ENCODE measurements at regions not wholly inside any gene's neighbourhood (a gene's known extent, or its start where the extent isn't known, plus 50 kb on each side); places are given as distances from the start of the nearest gene placed in this dataset.
"Not testable (repeated sequence)": the region's sequence is repeated elsewhere in the genome, so short reads cannot be mapped to it uniquely, and the experiment has no call there.

- Histone ChIP-seq H3K27me3 (no peaks in the 10 kb centered on the region), H3K4me1 (no peaks in the 10 kb centered on the region), H3K36me3 (no peaks in the 10 kb centered on the region), H3K27ac (no peak overlapping the region), H3K9me3 (replicated peaks) (no peaks in the 10 kb centered on the region), H3K4me3 (no peak overlapping the region)
- DNase-seq, result no peak
These were observed 211.6 kb upstream of the PLXNA2 start for GRCh38 chr1:208455821-208456220.

DNA sequence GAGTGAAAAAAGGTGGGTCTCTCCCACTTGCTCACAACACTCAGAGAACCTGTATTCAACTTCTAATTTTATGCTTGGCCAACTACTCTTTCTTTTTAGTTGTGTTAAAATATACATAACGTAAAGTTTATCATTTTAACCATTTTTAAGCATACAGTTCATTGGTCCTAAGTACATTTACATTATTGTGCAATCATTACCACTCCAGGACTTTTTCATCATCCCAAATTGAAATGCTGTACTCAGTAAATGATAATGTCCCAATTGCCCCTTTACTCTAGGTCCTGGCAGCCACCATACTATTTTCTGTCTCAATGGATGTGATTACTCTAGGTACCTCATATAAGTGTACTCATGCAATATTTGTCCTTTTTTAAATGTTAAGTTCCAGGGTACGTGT lies 212.3 kb upstream of the PLXNA2 start:
- no peaks in the 10 kb centered on the region for H3K9me3 ChIP-seq (replicated peaks)
- no peak overlapping the region for H3K27ac ChIP-seq
- DNase-seq, result no peak
- H3K4me1 ChIP-seq, result no peaks in the 10 kb centered on the region
- no peaks in the 10 kb centered on the region for H3K27me3 ChIP-seq
- no peaks in the 10 kb centered on the region for H3K36me3 ChIP-seq
- H3K4me3 ChIP-seq, result no peak overlapping the region

DNA sequence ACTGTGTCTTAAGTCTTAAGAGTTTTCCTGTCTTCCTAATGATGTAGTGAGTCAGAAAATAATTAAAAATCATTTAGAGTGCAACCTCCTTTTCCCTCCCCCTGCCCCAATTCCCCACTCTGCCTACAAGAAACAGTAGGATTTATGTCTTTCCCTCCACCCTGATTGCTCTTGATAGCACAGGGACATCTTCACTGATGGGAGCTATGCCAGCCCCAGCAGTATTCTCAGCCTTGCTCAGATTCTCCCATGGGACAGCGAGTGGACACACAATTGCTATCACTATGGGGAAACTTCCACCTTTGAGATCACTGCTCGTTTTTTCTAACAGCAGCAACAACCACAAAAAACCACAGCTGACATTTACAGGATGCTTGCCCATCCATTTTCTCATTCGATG lies 216.6 kb upstream of the PLXNA2 start:
- H3K27me3 ChIP-seq, result peaks cover 10% of the 10 kb centered on the region; the same call in 1 of the 2 replicates
- H3K27ac ChIP-seq, result no peak overlapping the region
- no peaks in the 10 kb centered on the region for H3K4me1 ChIP-seq
- no peaks in the 10 kb centered on the region for H3K9me3 ChIP-seq (replicated peaks)
- no peaks in the 10 kb centered on the region for H3K36me3 ChIP-seq
- no peak for DNase-seq
- no peak overlapping the region for H3K4me3 ChIP-seq

DNA sequence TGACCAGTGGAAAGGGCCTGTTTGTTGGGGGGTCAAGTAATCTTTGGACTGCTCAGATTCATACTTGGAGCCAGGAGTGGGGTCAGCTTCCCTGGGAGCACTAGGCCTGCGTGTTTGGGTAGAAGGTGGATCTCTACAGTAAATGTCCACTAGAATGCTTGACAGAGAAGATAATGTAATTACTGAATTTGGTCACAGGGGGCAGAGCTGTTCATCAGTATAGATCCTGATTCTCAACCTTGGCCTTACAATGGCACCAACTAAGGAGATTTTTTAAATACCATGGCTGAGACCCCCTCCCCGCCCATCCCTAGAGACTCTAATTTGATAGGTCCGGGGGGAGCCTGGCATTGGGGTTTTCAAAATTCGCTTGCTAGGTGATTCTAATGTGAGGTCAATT lies 217.5 kb upstream of the PLXNA2 start:
- H3K9me3 ChIP-seq (replicated peaks), result no peaks in the 10 kb centered on the region
- no peaks in the 10 kb centered on the region for H3K4me1 ChIP-seq
- peak in 1 of 2 experiments; percentile 36 for DNase-seq
- no peaks in the 10 kb centered on the region for H3K36me3 ChIP-seq
- H3K4me3 ChIP-seq, result no peak overlapping the region
- peaks cover 10% of the 10 kb centered on the region for H3K27me3 ChIP-seq
- H3K27ac ChIP-seq, result no peak overlapping the region

GRCh38 chr1:208462761-208463160 lies 218.6 kb upstream of the PLXNA2 start:
- peaks cover 10% of the 10 kb centered on the region for H3K27me3 ChIP-seq
- DNase-seq, result no peak
- H3K27ac ChIP-seq, result no peak overlapping the region
- no peak overlapping the region for H3K4me3 ChIP-seq
- no peaks in the 10 kb centered on the region for H3K9me3 ChIP-seq (replicated peaks)
- no peaks in the 10 kb centered on the region for H3K4me1 ChIP-seq
- H3K36me3 ChIP-seq, result no peaks in the 10 kb centered on the region

- peaks cover 10% of the 10 kb centered on the region for H3K27me3 ChIP-seq
- H3K4me1 ChIP-seq, result no peaks in the 10 kb centered on the region
- no peak overlapping the region for H3K4me3 ChIP-seq
- H3K27ac ChIP-seq, result no peak overlapping the region
- DNase-seq, result no peak
- H3K36me3 ChIP-seq, result no peaks in the 10 kb centered on the region
- no peaks in the 10 kb centered on the region for H3K9me3 ChIP-seq (replicated peaks)
These were observed 221.1 kb upstream of the PLXNA2 start for GRCh38 chr1:208465266-208465665.

DNA sequence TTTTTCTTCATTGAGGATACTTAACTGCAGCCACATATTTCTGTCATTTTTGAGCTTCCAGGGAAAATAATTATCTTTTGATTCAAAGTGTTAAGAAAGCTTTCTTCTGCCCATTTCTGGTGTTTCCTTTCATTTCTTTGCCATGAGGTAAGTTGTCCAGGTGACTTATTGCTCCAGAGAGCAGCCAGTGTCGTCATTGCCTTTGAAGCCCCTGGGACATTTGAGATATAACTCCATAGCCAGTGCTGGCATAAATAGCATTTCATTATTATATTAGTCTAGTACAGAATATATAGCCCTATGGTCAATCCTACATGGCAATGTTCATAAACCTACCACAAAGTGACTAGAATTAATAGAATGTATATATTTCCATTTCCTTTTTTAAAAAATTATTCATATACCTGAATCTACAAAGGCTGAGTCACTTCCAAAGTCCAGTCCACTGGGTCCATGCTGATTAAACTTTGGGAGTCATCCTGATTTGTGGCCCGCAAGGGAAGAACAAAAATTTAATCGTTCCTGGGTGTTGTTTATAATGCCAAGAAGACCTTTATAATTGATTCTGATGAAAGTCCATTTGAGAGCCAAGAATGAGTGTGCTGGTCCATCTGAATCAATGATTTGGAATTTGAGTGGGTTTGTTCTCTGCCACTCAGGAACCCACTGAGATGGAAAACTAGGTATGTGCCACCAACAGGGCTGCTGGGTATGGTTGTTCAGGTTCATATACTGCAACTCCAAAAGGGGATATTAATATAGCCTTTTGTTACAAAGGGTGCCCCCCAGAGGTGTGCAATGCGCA lies 221.8 kb upstream of the PLXNA2 start:
- H3K36me3 ChIP-seq, result no peaks in the 10 kb centered on the region
- no peak overlapping the region for H3K27ac ChIP-seq
- DNase-seq, result no peak
- H3K4me1 ChIP-seq, result no peaks in the 10 kb centered on the region
- H3K9me3 ChIP-seq (replicated peaks), result no peaks in the 10 kb centered on the region
- peaks cover 10% of the 10 kb centered on the region for H3K27me3 ChIP-seq
- no peak overlapping the region for H3K4me3 ChIP-seq

DNA sequence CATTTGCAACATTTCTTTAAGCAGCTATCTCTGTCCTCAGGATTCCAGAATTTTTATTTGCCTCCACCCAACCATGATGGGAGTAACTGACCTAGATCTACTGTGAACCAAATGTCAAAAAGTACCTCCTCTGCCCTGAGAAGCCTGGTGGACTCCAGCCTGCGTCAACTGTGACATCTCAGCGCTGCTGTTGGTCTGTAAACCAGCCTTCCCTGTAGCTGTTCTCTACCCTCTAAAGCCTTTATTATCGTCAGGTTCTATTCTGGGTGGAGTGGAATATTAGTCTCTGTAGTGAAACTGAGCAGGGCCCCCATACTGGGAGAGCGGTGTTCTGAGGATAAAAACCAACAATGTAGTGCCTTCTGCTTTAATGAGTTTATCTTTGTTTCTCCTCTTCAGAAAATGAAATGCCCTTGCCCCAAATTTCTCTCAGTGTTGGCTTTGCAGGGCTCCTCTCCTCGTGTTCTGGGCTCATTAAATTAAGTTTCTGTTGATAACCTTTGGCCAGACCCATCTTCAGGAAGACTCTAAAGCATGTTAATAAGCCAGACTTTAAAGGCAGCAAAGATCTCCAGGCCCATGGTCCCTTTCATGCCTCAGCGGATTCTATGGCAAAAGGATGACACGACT lies 223.1 kb upstream of the PLXNA2 start:
- no peaks in the 10 kb centered on the region for H3K4me1 ChIP-seq
- H3K9me3 ChIP-seq (replicated peaks), result no peaks in the 10 kb centered on the region
- H3K27me3 ChIP-seq, result peaks cover 10% of the 10 kb centered on the region

GRCh38 chr1:208475449-208475848 lies 231.3 kb upstream of the PLXNA2 start:
- Histone ChIP-seq H3K27me3 (no peaks in the 10 kb centered on the region), H3K36me3 (no peaks in the 10 kb centered on the region), H3K27ac (no peak overlapping the region), H3K4me3 (no peak overlapping the region), H3K9me3 (replicated peaks) (no peaks in the 10 kb centered on the region), H3K4me1 (peaks cover 11% of the 10 kb centered on the region; the same call in 1 of the 2 replicates)
- DNase-seq, result no peak

More for the DNA sequence above, 223.1 kb upstream of the PLXNA2 start:
- Histone ChIP-seq H3K27ac (no peak overlapping the region), H3K4me3 (no peak overlapping the region), H3K36me3 (no peaks in the 10 kb centered on the region)
- no peak for DNase-seq

DNA sequence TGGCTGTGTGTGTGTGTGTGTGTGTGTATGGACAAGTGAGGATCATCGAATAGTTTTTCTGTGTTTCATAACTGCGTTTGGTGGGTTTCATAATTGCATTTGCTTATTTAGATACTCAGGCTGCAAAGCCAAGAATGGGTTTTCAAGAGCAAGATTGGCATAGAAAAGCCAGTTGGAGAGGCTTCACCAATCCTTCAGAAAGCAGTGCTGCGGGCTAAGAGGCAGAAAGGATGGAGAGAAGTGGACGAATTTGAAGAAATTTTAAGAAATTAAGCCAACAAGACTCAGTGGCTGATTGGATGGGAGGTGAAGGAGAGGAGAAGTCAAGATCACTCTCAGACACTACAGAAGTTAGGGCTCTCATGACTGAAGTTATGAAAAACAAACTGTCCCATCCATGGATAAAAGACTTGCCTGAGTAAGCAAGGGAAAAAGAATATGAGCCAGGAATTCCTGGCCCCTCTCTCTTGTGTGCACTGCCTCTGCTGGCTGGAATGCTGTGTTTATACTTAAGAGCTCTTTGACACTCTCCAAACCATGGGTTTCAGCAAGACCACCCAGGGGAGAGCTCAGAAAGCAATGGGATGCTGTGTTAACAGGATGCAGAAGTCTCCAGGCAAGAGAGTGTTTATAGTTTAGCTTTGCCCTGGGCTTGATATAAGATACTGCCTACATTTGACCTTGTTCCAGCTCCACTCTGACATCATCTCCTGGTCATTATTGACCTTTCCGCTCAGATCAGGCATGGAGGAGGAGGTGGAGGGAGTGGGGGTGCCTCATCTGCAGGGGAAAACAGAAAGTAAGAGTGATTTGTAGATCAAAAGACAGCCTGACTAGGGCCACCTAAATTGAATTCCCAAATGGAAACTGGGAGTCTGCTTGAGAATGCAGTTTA lies 232.0 kb upstream of the PLXNA2 start:
- H3K27ac ChIP-seq, result no peak overlapping the region

GRCh38 chr1:208476846-208477170 lies 232.6 kb upstream of the PLXNA2 start:
- Histone ChIP-seq H3K36me3 (no peaks in the 10 kb centered on the region), H3K4me1 (peaks cover 11% of the 10 kb centered on the region; the same call in 1 of the 2 replicates), H3K27ac (no peak overlapping the region), H3K4me3 (no peak overlapping the region), H3K9me3 (replicated peaks) (no peaks in the 10 kb centered on the region), H3K27me3 (no peaks in the 10 kb centered on the region)
- no peak for DNase-seq

More for the DNA sequence above, 232.0 kb upstream of the PLXNA2 start:
- no peaks in the 10 kb centered on the region for H3K27me3 ChIP-seq
- no peaks in the 10 kb centered on the region for H3K9me3 ChIP-seq (replicated peaks)
- H3K4me3 ChIP-seq, result no peak overlapping the region
- peaks cover 11% of the 10 kb centered on the region; the same call in 1 of the 2 replicates for H3K4me1 ChIP-seq
- H3K36me3 ChIP-seq, result no peaks in the 10 kb centered on the region
- peak; percentile 66 to 67 for DNase-seq

- Histone ChIP-seq H3K4me1 (peaks cover 11% of the 10 kb centered on the region; the same call in 1 of the 2 replicates), H3K27ac (no peak overlapping the region), H3K27me3 (no peaks in the 10 kb centered on the region), H3K36me3 (no peaks in the 10 kb centered on the region), H3K4me3 (no peak overlapping the region), H3K9me3 (replicated peaks) (no peaks in the 10 kb centered on the region)
- DNase-seq, result no peak
These were observed 235.3 kb upstream of the PLXNA2 start for GRCh38 chr1:208479435-208479834.

DNA sequence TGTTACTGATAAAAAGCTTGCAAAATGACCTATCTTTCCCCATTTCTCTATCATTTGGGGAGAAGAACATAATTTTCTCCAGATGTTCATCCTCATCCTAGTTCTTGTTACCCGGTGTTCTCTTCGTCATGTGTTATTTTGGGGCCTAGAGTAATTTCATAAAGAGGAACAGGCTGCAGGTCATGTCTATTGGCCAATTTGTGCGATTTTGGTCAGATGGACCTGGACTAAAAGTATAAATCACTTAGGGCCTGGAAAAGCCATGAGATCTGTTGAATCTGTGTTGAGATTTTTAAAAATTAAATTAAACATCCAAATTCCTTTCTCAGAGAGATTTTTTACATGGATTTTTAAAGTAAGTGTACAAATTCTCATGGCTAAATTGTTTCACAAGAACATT lies 241.3 kb upstream of the PLXNA2 start:
- Histone ChIP-seq H3K36me3 (0 out of 2 replicates have a peak, but pooled peaks cover 2% of the 10 kb centered on the region), H3K4me1 (no peaks in the 10 kb centered on the region), H3K27me3 (peaks cover 6% of the 10 kb centered on the region; the same call in 1 of the 2 replicates), H3K4me3 (no peak overlapping the region), H3K9me3 (replicated peaks) (no peaks in the 10 kb centered on the region), H3K27ac (no peak overlapping the region)
- no peak for DNase-seq

DNA sequence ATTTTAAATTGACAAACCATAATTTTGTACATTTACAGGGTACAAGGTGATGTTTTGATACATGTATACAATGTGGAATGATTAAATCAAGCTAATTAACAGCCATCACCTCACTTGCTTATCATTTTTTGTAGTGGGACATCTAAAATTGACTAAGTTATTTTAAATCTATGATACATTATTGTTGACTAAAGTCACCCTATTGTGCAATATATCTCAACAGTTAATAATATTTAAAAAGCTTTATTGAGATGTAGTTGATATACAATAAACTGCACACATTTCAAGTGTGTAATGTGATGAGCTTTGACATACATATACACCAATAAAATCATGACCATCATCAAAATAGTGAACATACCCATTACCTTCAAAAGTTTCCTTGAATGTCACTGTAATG lies 242.5 kb upstream of the PLXNA2 start:
- Histone ChIP-seq H3K27me3 (peaks cover 6% of the 10 kb centered on the region; the same call in 1 of the 2 replicates), H3K4me3 (no peak overlapping the region), H3K27ac (no peak overlapping the region), H3K4me1 (no peaks in the 10 kb centered on the region), H3K9me3 (replicated peaks) (no peaks in the 10 kb centered on the region), H3K36me3 (0 out of 2 replicates have a peak, but pooled peaks cover 2% of the 10 kb centered on the region)
- DNase-seq, result no peak

GRCh38 chr1:208488432-208488831 lies 244.2 kb upstream of the PLXNA2 start:
- H3K36me3 ChIP-seq; H3K27me3 ChIP-seq; H3K9me3 ChIP-seq (replicated peaks); H3K4me3 ChIP-seq; H3K4me1 ChIP-seq; H3K27ac ChIP-seq; DNase-seq: not testable (repeated sequence)

Measured in SJCRH30 (cell line).